ENCODE measurements at regions not wholly inside any gene's neighbourhood (a gene's known extent, or its start where the extent isn't known, plus 50 kb on each side); places are given as distances from the start of the nearest gene placed in this dataset.

DNA sequence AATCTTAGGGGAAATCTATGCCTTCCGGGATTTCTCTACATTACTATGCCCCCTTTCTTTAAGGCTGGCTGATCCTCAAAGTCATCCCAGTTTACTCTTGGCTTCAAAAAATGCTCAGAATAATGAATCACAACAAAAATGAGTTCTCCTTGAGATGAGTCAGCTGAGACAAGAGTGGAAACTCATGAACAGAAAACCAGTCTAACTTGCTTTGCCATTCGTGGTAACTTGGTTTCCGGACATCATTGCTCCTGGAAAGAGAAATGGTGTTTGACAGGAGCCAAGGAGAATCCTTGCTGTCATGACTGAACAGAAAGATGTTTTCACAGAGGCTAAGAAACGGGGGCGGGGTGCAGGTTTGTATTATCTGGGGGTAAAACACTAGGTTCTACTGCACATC lies 435.6 kb upstream of the DYNLRB2 start:
- no peak for DNase-seq (ENCODE audit: low read depth, low spot score)
- no peaks in the 10 kb centered on the region for H3K36me3 ChIP-seq (ENCODE audit: control insufficient read depth, insufficient read depth, low read length)
- TF ChIP-seq, protein P1, sequence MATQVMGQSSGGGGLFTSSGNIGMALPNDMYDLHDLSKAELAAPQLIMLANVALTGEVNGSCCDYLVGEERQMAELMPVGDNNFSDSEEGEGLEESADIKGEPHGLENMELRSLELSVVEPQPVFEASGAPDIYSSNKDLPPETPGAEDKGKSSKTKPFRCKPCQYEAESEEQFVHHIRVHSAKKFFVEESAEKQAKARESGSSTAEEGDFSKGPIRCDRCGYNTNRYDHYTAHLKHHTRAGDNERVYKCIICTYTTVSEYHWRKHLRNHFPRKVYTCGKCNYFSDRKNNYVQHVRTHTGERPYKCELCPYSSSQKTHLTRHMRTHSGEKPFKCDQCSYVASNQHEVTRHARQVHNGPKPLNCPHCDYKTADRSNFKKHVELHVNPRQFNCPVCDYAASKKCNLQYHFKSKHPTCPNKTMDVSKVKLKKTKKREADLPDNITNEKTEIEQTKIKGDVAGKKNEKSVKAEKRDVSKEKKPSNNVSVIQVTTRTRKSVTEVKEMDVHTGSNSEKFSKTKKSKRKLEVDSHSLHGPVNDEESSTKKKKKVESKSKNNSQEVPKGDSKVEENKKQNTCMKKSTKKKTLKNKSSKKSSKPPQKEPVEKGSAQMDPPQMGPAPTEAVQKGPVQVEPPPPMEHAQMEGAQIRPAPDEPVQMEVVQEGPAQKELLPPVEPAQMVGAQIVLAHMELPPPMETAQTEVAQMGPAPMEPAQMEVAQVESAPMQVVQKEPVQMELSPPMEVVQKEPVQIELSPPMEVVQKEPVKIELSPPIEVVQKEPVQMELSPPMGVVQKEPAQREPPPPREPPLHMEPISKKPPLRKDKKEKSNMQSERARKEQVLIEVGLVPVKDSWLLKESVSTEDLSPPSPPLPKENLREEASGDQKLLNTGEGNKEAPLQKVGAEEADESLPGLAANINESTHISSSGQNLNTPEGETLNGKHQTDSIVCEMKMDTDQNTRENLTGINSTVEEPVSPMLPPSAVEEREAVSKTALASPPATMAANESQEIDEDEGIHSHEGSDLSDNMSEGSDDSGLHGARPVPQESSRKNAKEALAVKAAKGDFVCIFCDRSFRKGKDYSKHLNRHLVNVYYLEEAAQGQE (IDR thresholded peaks at IDR 0.05; ENCODE audit: insufficient read depth in 1 of 2, low read depth in 2 of 2, low read length in 1 of 2), result no peak
- TF ChIP-seq, protein P2, sequence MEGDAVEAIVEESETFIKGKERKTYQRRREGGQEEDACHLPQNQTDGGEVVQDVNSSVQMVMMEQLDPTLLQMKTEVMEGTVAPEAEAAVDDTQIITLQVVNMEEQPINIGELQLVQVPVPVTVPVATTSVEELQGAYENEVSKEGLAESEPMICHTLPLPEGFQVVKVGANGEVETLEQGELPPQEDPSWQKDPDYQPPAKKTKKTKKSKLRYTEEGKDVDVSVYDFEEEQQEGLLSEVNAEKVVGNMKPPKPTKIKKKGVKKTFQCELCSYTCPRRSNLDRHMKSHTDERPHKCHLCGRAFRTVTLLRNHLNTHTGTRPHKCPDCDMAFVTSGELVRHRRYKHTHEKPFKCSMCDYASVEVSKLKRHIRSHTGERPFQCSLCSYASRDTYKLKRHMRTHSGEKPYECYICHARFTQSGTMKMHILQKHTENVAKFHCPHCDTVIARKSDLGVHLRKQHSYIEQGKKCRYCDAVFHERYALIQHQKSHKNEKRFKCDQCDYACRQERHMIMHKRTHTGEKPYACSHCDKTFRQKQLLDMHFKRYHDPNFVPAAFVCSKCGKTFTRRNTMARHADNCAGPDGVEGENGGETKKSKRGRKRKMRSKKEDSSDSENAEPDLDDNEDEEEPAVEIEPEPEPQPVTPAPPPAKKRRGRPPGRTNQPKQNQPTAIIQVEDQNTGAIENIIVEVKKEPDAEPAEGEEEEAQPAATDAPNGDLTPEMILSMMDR (IDR thresholded peaks at IDR 0.05), result no peak
- TF ChIP-seq POLR2AphosphoS5 (IDR thresholded peaks at IDR 0.05; ENCODE audit: low read depth, low read length) (no peak), SIN3A (IDR thresholded peaks at IDR 0.05; ENCODE audit: borderline replicate concordance, insufficient read depth, low read depth, low read length) (no peak), TCF7L2 (IDR thresholded peaks at IDR 0.05; ENCODE audit: low read depth, low read length) (no peak)
- no peak for ATAC-seq
- ChIA-PET CTCF (no interaction called here), POLR2A (no interaction called here)
- H3K4me3 ChIP-seq (ENCODE audit: low read depth in 2 of 2, low read length in 2 of 2), result no peak overlapping the region
- intact Hi-C loops (cut with micrococcal nuclease; ENCODE audit: unreplicated experiment), result no loop called here
- BruUV-seq (replicated peaks), result no TSS peak
- H3K27me3 ChIP-seq (ENCODE audit: control insufficient read depth, insufficient read depth, low read length), result no peaks in the 10 kb centered on the region
- no peak overlapping the region for H3K27ac ChIP-seq (ENCODE audit: low read length)
- H3K9me3 ChIP-seq (ENCODE audit: control insufficient read depth, insufficient read depth, low read depth, low read length), result no peaks in the 10 kb centered on the region
- H3K4me1 ChIP-seq (ENCODE audit: control insufficient read depth, insufficient read depth, low read length), result no peaks in the 10 kb centered on the region
- in situ Hi-C loops (cut with HindIII; ENCODE audit: low pct_unique_long_range_greater_than_20kb, low sequenced_read_pairs), result no loop called here

DNA sequence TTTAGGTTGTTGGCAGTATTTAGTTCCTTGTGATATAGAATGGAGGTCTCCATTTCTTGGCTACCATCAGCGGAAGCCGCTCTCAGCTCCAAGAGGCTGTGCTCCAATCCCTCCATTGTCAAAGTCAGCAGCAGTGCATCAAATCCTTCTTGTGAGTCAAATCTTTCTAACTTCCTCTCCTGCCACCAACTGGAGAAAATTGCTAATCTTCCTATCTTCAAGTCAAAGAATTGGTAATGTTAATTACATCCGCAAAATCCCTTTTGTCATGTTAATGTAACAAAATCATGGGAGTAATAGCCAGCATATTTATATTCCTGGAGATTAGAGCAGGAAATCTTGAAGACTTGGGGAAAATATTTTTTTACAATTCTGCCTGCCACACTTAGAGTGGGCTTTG lies 436.4 kb upstream of the DYNLRB2 start:
- ChIA-PET POLR2A (no interaction called here), CTCF (no interaction called here)
- H3K27ac ChIP-seq (ENCODE audit: low read length), result no peak overlapping the region
- BruUV-seq (replicated peaks), result no TSS peak
- DNase-seq (ENCODE audit: low read depth, low spot score) (no peak), ATAC-seq (no peak)
- no peaks in the 10 kb centered on the region for H3K27me3 ChIP-seq (ENCODE audit: control insufficient read depth, insufficient read depth, low read length)
- in situ Hi-C loops (cut with HindIII; ENCODE audit: low pct_unique_long_range_greater_than_20kb, low sequenced_read_pairs), result no loop called here
- H3K4me3 ChIP-seq (ENCODE audit: low read depth in 2 of 2, low read length in 2 of 2), result no peak overlapping the region
- no peaks in the 10 kb centered on the region for H3K9me3 ChIP-seq (ENCODE audit: control insufficient read depth, insufficient read depth, low read depth, low read length)
- H3K36me3 ChIP-seq (ENCODE audit: control insufficient read depth, insufficient read depth, low read length), result no peaks in the 10 kb centered on the region
- intact Hi-C loops (cut with micrococcal nuclease; ENCODE audit: unreplicated experiment), result no loop called here
- TF ChIP-seq SIN3A (IDR thresholded peaks at IDR 0.05; ENCODE audit: borderline replicate concordance, insufficient read depth, low read depth, low read length) (no peak), TCF7L2 (IDR thresholded peaks at IDR 0.05; ENCODE audit: low read depth, low read length) (no peak)
- TF ChIP-seq, protein P2 (IDR thresholded peaks at IDR 0.05), result no peak
- H3K4me1 ChIP-seq (ENCODE audit: control insufficient read depth, insufficient read depth, low read length), result no peaks in the 10 kb centered on the region

DNA sequence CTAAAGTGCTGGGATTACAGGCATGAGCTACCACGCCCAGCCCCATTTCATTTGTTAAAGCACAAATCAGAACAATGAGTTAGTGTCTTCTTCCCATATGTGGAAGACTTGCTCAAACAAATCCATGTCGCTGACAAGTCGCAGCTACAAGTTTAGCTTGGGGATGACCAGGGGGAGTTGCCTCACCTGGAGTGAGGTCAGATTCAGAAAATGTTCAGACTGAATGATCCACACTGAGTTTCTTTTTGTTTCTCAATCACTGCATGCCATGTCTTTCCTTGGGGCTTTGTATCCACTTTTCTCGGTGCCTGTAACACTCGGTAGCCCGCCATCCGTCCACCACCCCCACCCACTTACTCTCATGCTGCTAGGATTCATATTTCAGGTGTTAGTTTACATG lies 437.3 kb upstream of the DYNLRB2 start:
- no peaks in the 10 kb centered on the region for H3K36me3 ChIP-seq (ENCODE audit: control insufficient read depth, insufficient read depth, low read length)
- no peak overlapping the region for H3K27ac ChIP-seq (ENCODE audit: low read length)
- H3K4me3 ChIP-seq (ENCODE audit: low read depth in 2 of 2, low read length in 2 of 2), result no peak overlapping the region
- ATAC-seq (no peak), DNase-seq (ENCODE audit: low read depth, low spot score) (no peak)
- H3K4me1 ChIP-seq (ENCODE audit: control insufficient read depth, insufficient read depth, low read length), result no peaks in the 10 kb centered on the region
- H3K9me3 ChIP-seq (ENCODE audit: control insufficient read depth, insufficient read depth, low read depth, low read length), result no peaks in the 10 kb centered on the region
- no TSS peak for BruUV-seq (replicated peaks)
- intact Hi-C loops (cut with micrococcal nuclease; ENCODE audit: unreplicated experiment) (no loop called here), in situ Hi-C loops (cut with HindIII; ENCODE audit: low pct_unique_long_range_greater_than_20kb, low sequenced_read_pairs) (no loop called here)
- POLR2A ChIA-PET, result no interaction called here
- no peaks in the 10 kb centered on the region for H3K27me3 ChIP-seq (ENCODE audit: control insufficient read depth, insufficient read depth, low read length)
- CTCF ChIA-PET, result no interaction called here
- TF ChIP-seq, protein P2 (IDR thresholded peaks at IDR 0.05), result no peak
- TF ChIP-seq POLR2AphosphoS5 (IDR thresholded peaks at IDR 0.05; ENCODE audit: low read depth, low read length), result no peak
